Gastrocnemius medialis (tissue), 4 donors: ENCODE measurements at regions not wholly inside any gene's neighbourhood (a gene's known extent, or its start where the extent isn't known, plus 50 kb on each side); places are given as distances from the start of the nearest gene placed in this dataset.

Source experiments
- ATAC-seq, 2 donors: fragments of 150-250 bp; one replicate each; pipeline ENCODE4 v1.9.1; 2016
- DNase-seq, 2 donors: peaks; one replicate each; pipeline ENCODE4 v3.0.0-alpha.2; 2019
- H3K27ac ChIP-seq, 4 donors: fragments of 200-600 bp; sonication (generic); 1 replicate in 1 of 4; 2 replicates in 3 of 4; pipeline ENCODE4 v1.5.1; 2016 to 2018; ENCODE audit warnings: mild to moderate bottlenecking in 2 of 4, moderate library complexity in 1 of 4
- H3K27me3 ChIP-seq, 3 donors: fragments of 200-600 bp; sonication (generic) in 2 of 3; 1 replicate in 1 of 3; 2 replicates in 2 of 3; pipeline versions ENCODE4 v1.5.1 to v1.6.0; 2016 to 2019; ENCODE audit warnings: mild to moderate bottlenecking in 1 of 3, moderate library complexity in 1 of 3
- H3K36me3 ChIP-seq, 2 donors: fragments of 200-600 bp; sonication (generic) in 1 of 2; one replicate each; pipeline ENCODE4 v1.5.1; 2017 to 2018
- H3K4me1 ChIP-seq, 2 donors: fragments of 200-600 bp; sonication (generic) in 1 of 2; one replicate each; pipeline ENCODE4 v1.5.1; 2016 to 2017; ENCODE audit warnings: mild to moderate bottlenecking in 2 of 2
- H3K4me3 ChIP-seq, 4 donors: fragments of 200-600 bp; sonication (generic) in 3 of 4; 1 replicate in 1 of 4; 2 replicates in 3 of 4; pipeline ENCODE4 v1.5.1; 2016 to 2019; ENCODE audit warnings: mild to moderate bottlenecking in 2 of 4
- H3K9me3 ChIP-seq, 3 donors: fragments of 200-600 bp; sonication (generic) in 2 of 3; 1 replicate in 1 of 3; 2 replicates in 2 of 3; pipeline ENCODE4 v1.5.1; 2016 to 2019
- CTCF ChIP-seq, 5 experiments: fragments of 450-650 bp in 3 of 5; fragments of 200-600 bp in 2 of 5; sonication (generic) in 2 of 5; IDR thresholded peaks in 4 of 5; conservative IDR thresholded peaks in 1 of 5; 1 replicate in 4 of 5; 2 replicates in 1 of 5; pipeline ENCODE4 v1.5.1; 2016 to 2019; ENCODE audit warnings: antibody characterized with exemption in 5 of 5, mild to moderate bottlenecking in 3 of 5, moderate library complexity in 3 of 5
- POLR2A ChIP-seq, 2 donors: fragments of 450-650 bp; IDR thresholded peaks; one replicate each; pipeline ENCODE4 v1.6.1; 2017; ENCODE audit warnings: antibody characterized with exemption in 2 of 2, mild to moderate bottlenecking in 2 of 2, moderate library complexity in 2 of 2
- in situ Hi-C, 4 donors: fragments of 200-750 bp; cut with MboI; loops; one replicate each; pipeline versions ENCODE4 v1.15.0 to v1.8.0; 2017; ENCODE audit warnings: low sequenced_read_pairs in 4 of 4
- intact Hi-C: fragments of 100-400 bp; cut with DNase I; formaldehyde crosslinking; loops from one replicate; pipeline ENCODE4 v1.15.1; 2023; ENCODE audit warnings: low total_unique reads

- no peak for DNase-seq
- Histone ChIP-seq H3K27me3 (peaks cover 0 to 3% (median 0%) of the 10 kb centered on the region in 3 donors), H3K4me1 (no peaks in the 10 kb centered on the region), H3K36me3 (no peaks in the 10 kb centered on the region), H3K9me3 (no peaks in the 10 kb centered on the region), H3K4me3 (no peak overlapping the region), H3K27ac (no peak overlapping the region)
- in situ Hi-C loops (no loop called here), intact Hi-C loops (no loop called here)
- TF ChIP-seq CTCF (IDR thresholded peaks at IDR 0.05 in 4 of 5, conservative IDR thresholded peaks at IDR 0.05 in 1 of 5) (no peak), POLR2A (IDR thresholded peaks at IDR 0.05) (no peak)
- ATAC-seq = peak in 1 of 2 donors; percentile 66
These were observed 231.3 kb downstream of the TFAP2C start for GRCh38 chr20:56860413-56860812.

DNA sequence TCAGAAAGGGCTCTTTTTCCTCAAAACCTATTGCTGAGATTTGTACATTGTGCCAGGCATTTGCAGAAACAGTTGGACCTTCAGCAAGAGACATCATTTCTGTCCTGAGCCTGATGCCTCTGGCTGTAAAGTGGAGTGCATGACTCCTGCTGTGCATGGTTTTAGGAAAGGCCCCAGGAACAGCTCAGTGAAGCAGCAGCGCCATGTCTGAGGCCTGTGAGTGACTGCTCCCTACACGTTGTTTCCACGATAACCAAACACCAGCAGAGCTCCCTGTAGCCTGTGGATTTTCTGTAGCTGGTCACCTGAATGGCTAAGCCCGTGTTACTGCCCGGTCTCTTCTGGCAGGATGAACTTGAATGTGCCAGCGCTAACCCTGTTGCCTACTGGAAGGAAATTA, 232.5 kb downstream of the TFAP2C start:
- in situ Hi-C loops = no loop called here
- H3K4me3 ChIP-seq = no peak overlapping the region
- no peaks in the 10 kb centered on the region for H3K9me3 ChIP-seq
- H3K27ac ChIP-seq = no peak overlapping the region
- DNase-seq (no peak), ATAC-seq (no peak)
- no peaks in the 10 kb centered on the region for H3K4me1 ChIP-seq
- intact Hi-C loops = no loop called here
- H3K27me3 ChIP-seq = peaks cover 0 to 3% (median 0%) of the 10 kb centered on the region in 3 donors
- TF ChIP-seq CTCF (IDR thresholded peaks at IDR 0.05 in 4 of 5, conservative IDR thresholded peaks at IDR 0.05 in 1 of 5) (no peak), POLR2A (IDR thresholded peaks at IDR 0.05) (no peak)
- H3K36me3 ChIP-seq = no peaks in the 10 kb centered on the region

DNA sequence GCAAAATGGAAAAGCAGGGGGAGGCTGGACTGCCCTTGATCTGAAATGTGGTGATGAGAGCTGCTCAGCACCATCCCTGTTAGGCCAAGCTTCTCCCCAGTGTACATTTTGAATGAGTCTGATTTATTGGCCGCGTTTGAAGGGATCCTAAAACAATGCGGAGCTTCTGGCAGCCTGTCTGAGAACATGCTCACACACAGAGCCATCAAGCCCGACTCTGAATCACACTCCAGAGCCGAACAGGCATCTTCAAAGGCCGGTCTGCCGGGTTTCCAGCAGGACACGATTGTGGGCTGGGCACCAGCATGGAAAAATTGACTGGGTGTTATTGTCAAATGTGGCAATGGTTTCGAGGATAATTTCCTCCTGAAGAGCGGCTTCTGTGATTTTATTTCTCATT, 235.9 kb downstream of the TFAP2C start:
- Histone ChIP-seq H3K27me3 (peaks cover 0 to 3% (median 0%) of the 10 kb centered on the region in 3 donors), H3K27ac (no peak overlapping the region), H3K4me3 (no peak overlapping the region), H3K9me3 (no peaks in the 10 kb centered on the region), H3K4me1 (no peaks in the 10 kb centered on the region), H3K36me3 (no peaks in the 10 kb centered on the region)
- ATAC-seq (no peak), DNase-seq (no peak)
- intact Hi-C loops = no loop called here
- no peak for TF ChIP-seq POLR2A (IDR thresholded peaks at IDR 0.05)
- no peak for TF ChIP-seq CTCF (IDR thresholded peaks at IDR 0.05 in 4 of 5, conservative IDR thresholded peaks at IDR 0.05 in 1 of 5)
- in situ Hi-C loops = no loop called here

DNA sequence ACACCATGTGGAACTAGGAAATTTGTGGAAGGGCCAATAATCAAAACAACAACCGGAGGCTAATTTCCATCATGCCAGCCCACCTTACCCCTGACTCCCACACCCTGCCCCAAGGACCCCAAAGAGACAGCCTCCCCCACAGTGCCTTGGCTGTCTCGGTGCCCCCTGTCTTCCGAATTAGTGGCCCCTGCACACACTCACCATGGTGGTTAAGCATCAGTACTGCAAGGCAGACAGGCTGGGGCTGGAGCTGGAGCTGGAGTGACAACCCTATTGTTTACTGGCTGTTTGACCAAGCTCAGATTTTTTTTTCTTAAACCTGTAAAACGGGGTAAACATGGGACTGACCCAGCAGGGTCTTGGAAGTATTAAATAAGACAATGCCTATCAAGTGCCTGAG, 238.0 kb downstream of the TFAP2C start:
- ATAC-seq (no peak), DNase-seq (no peak)
- no peaks in the 10 kb centered on the region for H3K36me3 ChIP-seq
- H3K27ac ChIP-seq = no peak overlapping the region
- in situ Hi-C loops (no loop called here), intact Hi-C loops (no loop called here)
- no peaks in the 10 kb centered on the region for H3K27me3 ChIP-seq
- no peak overlapping the region for H3K4me3 ChIP-seq
- no peaks in the 10 kb centered on the region for H3K9me3 ChIP-seq
- no peaks in the 10 kb centered on the region for H3K4me1 ChIP-seq
- TF ChIP-seq POLR2A (IDR thresholded peaks at IDR 0.05) (no peak), CTCF (IDR thresholded peaks at IDR 0.05 in 4 of 5, conservative IDR thresholded peaks at IDR 0.05 in 1 of 5) (no peak)

DNA sequence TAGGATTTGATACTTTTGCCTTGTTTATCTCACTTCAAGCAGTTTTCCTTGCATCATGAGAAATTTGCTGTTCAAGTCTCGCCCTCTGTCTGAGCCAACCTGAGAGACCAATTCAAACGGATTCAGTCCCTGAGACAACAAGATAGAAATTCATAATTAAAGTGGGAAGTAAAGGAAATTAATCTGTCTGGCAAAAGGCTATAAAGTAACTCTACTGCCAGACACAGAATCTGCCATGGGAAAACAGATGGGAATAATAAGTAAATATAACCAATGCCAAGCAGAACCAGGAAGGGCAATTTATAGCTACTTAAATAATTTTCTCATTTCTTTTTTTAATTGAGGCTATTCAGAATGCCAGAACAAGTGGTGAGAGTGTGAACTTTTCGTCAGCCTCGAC, 239.6 kb downstream of the TFAP2C start:
- Histone ChIP-seq H3K36me3 (no peaks in the 10 kb centered on the region), H3K9me3 (no peaks in the 10 kb centered on the region), H3K4me1 (no peaks in the 10 kb centered on the region), H3K27me3 (no peaks in the 10 kb centered on the region), H3K27ac (no peak overlapping the region), H3K4me3 (no peak overlapping the region)
- no peak for ATAC-seq
- no peak for DNase-seq
- no peak for TF ChIP-seq CTCF (IDR thresholded peaks at IDR 0.05 in 4 of 5, conservative IDR thresholded peaks at IDR 0.05 in 1 of 5)
- TF ChIP-seq POLR2A (IDR thresholded peaks at IDR 0.05) = no peak
- in situ Hi-C loops = no loop called here
- intact Hi-C loops = no loop called here
